ENCODE measurements at regions not wholly inside any gene's neighbourhood (a gene's known extent, or its start where the extent isn't known, plus 50 kb on each side); places are given as distances from the start of the nearest gene placed in this dataset.
A peak's percentile ranks its signal among the peaks of the same experiment; 100 is the strongest.

DNA sequence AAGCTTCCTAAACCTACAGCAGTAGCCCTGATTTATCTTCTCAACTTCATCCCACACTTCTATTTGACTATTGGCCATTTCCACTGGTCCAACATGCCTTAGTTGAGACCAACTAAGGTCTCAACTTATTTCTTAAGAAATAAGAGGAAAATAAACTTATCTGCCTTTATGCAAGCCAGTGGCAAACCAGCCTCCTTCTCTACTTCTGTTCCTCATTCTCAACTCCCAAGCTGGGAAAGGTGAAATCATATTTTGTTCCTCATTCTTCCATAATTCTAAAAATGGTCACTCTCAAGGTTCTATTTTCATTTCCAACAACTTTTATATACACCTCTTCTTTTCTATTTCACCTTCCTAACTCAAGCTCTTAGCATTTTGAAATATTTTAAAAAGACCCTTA, 149.6 kb upstream of the C9orf72 start:
- in situ Hi-C loops (cut with HindIII; ENCODE audit: low pct_ligation_motif_present, low pct_unique_long_range_greater_than_20kb, low sequenced_read_pairs): no loop called here

DNA sequence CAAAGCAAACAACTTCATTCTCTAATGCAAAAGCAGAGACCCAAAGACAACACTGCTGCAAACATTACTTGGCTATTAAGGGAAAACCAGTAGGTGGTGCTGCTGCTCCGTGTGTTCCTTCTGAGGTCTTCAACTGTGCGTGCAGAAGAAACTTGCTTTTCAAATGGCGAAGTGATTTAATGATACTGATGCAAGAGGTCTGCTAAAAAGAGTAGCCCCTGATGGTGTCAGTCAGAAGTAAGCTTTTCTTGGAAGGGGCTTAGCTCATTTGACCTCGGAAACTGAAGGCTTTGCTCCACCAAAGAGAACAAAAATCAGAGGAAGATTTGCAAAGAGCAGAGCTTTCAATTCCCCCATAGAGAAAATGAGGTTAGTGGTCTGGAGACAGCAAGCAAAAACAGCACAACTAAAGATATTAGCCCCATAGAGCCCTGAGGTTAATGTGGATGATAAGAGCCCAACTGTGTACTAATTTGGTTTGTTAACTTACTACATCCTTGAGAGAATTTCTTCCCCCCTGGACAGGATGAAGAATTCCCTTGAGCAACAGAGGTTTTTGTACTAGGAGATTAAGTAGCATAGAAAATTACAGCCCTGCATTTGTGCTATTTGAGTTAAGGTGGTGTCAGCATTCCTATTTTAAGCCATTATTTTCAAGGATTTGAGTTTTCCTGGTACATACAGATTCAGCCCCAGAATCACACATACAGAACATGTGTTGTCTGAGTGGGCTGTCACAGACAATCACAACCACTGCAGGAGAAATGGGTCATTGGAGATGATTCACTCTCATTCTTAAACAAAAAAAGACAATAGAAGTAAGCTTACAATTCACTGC, 153.2 kb upstream of the C9orf72 start:
- in situ Hi-C loops (cut with HindIII; ENCODE audit: low pct_ligation_motif_present, low pct_unique_long_range_greater_than_20kb, low sequenced_read_pairs): no loop called here

More for the DNA sequence above, 149.6 kb upstream of the C9orf72 start:
- no peak for DNase-seq

DNA sequence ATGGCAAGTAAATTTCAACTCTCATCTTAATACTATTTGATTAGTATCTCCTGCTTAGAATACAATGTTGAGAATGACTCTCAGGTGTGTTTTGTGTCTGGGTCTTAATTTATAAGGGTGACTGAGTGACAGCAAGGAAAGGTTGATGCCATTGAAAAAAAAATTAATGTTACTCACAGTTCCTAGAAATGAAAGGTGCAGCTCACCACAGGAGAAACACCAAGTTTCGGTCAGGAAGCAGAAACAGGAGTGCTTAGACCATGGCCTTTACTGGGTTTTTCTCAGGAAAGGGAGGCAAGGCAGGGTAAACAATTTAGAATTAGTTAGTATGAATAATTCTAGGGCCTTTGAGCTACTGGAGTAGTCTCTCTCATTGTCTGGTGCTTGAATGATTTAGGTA, 159.2 kb upstream of the C9orf72 start:
- in situ Hi-C loops (cut with HindIII; ENCODE audit: low pct_ligation_motif_present, low pct_unique_long_range_greater_than_20kb, low sequenced_read_pairs): no loop called here

More for the DNA sequence above, 153.2 kb upstream of the C9orf72 start:
- peak; percentile 54 for DNase-seq

DNA sequence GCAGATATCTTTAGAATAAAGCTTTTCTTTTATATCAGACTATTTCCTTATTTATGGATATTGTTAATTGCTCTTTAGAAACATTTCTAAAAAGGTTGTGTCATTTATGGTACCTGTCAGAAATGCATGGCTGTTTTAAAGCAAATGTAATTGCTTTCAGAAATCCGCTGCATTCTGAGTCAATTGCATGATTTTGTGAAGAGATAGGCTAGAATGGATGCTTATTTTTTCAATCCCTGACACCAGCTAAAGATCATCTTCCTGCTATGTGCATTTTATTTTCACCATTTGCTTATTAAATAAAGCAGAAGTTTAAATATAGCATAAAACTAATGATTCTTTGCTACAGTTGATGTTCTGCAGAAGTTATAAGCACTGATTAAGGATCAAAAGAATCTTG, 170.2 kb upstream of the C9orf72 start:
- in situ Hi-C loops (cut with HindIII; ENCODE audit: low pct_ligation_motif_present, low pct_unique_long_range_greater_than_20kb, low sequenced_read_pairs): no loop called here

More for the DNA sequence above, 159.2 kb upstream of the C9orf72 start:
- no peak for DNase-seq

DNA sequence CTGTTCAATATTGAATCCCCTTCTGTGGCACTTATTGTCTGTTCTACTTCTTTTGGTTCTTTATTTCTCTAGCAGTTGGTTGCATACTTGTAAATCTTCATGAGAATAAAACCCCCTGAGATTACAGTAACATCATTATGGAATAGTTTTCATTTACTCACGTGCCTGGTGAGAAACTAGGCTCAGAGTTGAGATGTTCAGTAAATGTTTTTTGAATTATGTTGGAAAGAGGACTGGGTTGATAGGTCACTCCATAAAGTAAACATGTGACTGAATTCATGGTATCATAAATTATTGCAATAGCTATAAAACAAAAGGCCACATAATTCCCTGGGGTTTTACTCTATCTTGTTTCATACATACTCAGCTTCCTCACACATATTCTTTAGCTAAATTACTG, 174.2 kb upstream of the C9orf72 start:
- DNase-seq: no peak
- in situ Hi-C loops (cut with HindIII; ENCODE audit: low pct_ligation_motif_present, low pct_unique_long_range_greater_than_20kb, low sequenced_read_pairs): no loop called here

More for the DNA sequence above, 170.2 kb upstream of the C9orf72 start:
- no peak for DNase-seq

DNA sequence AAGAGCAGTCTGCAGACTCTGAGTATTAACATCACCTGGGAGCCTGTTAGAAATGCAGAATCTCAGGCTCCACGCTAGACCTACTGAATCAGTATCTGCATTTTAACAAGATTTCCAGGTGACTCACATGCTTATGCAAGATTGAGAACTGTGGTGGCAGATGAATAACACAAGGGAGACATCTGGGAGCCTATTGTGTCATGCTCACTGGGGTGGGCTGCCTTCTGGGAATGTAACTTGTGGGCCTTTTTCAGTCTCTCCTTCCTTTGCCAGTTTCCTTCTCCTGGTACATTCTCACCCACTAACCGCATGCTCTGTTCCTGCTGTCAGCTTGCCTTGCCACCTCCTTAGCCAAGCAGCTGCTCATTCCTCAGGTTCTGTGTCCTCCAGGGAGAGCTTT, 176.6 kb upstream of the C9orf72 start:
- in situ Hi-C loops (cut with HindIII; ENCODE audit: low pct_ligation_motif_present, low pct_unique_long_range_greater_than_20kb, low sequenced_read_pairs): no loop called here

DNA sequence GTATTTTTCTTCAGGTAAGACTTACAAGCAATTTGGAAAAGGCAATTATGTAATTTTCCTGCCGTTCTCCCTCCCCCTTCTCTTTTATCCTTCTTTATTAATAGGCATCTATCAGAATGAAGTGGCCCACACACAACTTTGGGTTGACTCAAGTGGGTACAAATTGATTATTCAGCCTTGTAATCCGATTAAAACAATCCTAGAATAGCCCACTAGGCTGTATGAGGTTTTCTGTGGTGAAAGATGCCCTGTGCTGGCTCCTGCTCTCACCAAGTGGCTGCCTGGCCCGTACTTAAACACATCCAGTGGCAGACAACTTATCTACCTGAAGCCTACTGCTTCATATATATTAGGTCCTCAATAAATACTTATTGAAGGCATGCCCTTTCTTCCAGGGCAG, 177.3 kb upstream of the C9orf72 start:
- DNase-seq: no peak
- in situ Hi-C loops (cut with HindIII; ENCODE audit: low pct_ligation_motif_present, low pct_unique_long_range_greater_than_20kb, low sequenced_read_pairs): no loop called here

More for the DNA sequence above, 176.6 kb upstream of the C9orf72 start:
- DNase-seq: no peak

DNA sequence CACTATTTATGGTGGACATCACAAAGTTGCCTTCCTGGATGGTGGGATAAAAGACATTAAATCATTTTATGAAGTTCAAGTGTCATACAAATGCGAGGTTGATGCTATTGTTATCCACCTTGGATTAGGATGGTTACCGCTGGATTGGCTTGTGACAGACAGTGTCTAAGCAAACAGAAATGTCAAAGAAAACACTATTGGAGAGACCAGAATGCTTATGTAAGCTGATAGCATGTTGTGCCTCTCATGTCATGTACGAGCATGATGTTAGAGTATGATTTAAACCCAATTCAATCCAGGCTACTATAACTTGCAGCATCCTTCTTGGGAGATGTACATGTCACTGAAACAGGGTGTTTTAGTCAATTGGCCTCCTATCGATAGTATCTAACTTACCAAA, 178.8 kb upstream of the C9orf72 start:
- no peak for DNase-seq
- in situ Hi-C loops (cut with HindIII; ENCODE audit: low pct_ligation_motif_present, low pct_unique_long_range_greater_than_20kb, low sequenced_read_pairs): no loop called here

DNA sequence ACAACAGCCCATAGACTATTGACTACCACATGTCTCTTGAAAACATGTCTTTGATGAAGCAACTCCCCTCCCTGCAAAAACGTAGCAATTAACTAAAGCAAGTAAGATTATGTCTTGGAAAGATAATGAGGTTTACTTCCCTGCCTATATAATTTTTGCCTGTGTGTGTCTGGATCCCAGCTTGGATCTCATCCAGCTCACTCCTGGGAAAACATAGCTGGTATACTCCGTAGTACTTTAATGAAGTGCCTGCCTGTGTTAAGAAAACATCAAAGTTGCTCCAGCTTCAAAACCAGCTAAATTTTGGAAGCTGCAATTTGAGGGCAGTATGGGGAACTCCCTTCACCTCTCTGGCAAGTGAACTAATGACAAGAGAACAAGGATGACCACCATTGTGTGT, 182.6 kb upstream of the C9orf72 start:
- no peak for DNase-seq
- in situ Hi-C loops (cut with HindIII; ENCODE audit: low pct_ligation_motif_present, low pct_unique_long_range_greater_than_20kb, low sequenced_read_pairs): no loop called here

DNA sequence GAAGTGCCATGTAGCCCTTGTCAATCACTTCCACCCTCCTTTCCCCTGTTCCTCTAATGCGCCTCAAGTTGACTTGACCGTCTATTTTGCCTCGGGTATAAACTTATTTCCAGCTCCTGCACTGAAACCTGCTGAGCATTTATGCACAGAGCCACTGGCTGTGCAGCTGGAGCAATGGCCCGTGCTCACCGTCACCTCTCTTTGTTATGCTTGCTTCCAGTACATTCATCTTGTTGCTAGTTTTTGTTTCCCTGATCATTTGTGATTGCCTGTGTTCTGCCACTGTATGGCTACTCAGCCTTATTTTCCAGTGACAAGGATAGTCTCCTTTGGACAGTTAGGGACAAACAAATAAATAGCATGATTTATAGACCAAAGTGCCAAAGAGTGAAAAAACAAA, 183.1 kb upstream of the C9orf72 start:
- in situ Hi-C loops (cut with HindIII; ENCODE audit: low pct_ligation_motif_present, low pct_unique_long_range_greater_than_20kb, low sequenced_read_pairs): no loop called here
- DNase-seq: no peak

DNA sequence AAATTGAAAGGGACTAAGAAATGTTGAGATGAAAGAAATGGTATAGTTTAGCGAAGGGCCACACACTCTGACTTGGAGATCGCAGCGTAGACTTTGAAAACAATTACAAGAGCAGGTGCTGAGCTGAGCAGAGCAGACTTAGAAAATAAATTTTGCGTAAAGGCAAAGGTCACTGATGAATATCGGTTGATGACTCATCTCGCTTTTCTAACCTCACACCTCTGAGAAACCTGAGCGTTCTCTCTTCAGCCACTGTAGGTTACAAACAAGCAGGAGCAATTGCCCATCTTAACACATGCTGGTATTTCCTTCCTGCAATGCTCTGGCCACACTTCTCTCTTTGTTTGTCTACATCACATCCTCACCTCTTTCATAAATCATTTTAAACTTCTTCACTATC, 190.6 kb upstream of the C9orf72 start:
- DNase-seq: no peak
- in situ Hi-C loops (cut with HindIII; ENCODE audit: low pct_ligation_motif_present, low pct_unique_long_range_greater_than_20kb, low sequenced_read_pairs): no loop called here

DNA sequence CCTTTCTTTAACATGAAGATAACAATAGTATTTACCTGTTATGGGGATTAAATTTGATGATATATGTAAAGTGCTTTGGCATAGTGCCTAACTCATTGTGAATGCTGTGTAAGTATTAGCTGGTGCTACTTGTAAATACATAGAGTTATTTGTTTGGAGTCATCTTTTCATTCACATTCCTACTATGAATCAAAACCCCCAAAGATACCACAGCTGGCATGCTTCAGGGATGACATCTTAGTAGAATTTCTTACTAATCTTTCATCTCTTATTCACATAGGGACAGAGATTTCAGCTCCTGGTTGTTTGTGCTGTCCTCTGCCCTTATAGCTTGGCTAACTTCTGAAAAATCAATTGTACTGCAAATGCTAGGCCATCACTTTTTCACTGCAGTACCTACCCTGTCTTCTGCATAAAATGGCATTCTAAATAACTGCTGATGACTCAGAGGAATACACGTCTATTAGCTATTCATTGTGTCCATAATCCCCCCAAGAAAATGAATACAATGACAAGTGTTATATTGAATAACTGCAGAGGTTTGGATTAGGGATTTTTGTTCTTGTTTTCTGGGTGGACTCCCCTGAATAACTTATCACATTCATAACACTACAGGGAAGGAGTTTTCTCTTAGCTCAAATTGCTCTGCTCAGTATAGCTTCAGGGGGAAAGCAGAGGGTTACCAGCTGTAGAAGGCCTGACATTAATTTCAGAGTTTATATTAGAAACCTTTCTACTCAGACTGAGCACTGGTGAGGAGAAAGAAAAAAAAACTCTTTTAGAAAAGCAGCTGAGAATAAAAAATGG, 192.2 kb upstream of the C9orf72 start:
- no peak for DNase-seq
- in situ Hi-C loops (cut with HindIII; ENCODE audit: low pct_ligation_motif_present, low pct_unique_long_range_greater_than_20kb, low sequenced_read_pairs): no loop called here

DNA sequence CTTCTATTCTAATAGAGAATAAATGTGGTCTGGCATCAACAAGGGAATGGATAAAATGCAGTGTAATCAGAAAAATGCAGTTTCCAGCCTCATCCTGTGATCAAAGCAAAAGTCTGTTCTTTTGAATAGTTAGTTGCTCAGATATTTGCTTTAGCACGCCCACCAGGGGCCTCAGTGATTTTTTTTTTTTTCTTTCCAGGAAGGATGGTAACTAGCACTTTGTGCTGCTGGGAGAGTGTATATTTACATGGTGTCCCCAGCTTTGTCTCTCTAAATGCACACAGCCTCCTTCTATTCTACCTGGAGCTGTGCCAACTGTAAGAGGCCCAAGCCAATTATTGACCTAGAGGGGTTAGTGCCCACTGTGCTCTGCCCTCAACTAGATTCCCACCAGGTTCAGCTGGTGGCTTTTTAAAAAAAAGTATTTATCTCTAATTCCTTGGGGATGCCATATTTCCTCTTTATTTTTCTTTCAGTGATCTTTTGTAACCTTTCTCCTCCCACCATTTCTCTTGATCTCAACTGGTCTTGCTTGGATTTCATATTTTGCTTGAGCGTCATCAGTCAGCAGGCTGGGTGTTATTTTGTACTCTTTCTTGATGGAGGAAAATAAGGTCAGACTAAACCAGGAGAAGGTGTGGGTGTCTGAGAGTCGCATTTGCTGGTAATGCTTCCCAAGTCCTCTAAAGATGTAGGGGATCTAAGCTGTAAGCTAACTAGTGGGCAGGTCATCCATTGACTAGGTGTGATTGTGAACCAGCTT, 193.0 kb upstream of the C9orf72 start:
- in situ Hi-C loops (cut with HindIII; ENCODE audit: low pct_ligation_motif_present, low pct_unique_long_range_greater_than_20kb, low sequenced_read_pairs): no loop called here
- no peak for DNase-seq

DNA sequence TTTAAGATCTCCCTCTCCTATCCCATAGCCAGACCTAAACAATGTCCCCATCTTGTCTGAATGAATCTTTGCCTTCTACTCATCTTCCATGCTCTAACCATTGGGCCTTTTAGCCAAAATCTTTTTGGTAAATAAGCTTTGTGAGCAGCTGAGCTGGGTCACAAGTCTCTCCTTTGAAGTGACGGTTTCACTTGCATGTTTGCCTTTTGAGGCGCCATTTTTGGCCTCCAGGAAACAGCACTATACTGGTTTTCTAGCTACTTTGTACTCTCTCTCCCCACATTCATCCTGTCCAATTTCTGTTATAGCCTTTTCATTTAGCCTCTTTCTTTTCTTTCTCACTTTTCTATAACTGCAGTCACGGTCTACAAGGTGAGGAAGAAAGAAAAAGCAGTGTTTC, 195.5 kb upstream of the C9orf72 start:
- no peak for DNase-seq
- in situ Hi-C loops (cut with HindIII; ENCODE audit: low pct_ligation_motif_present, low pct_unique_long_range_greater_than_20kb, low sequenced_read_pairs): no loop called here

DNA sequence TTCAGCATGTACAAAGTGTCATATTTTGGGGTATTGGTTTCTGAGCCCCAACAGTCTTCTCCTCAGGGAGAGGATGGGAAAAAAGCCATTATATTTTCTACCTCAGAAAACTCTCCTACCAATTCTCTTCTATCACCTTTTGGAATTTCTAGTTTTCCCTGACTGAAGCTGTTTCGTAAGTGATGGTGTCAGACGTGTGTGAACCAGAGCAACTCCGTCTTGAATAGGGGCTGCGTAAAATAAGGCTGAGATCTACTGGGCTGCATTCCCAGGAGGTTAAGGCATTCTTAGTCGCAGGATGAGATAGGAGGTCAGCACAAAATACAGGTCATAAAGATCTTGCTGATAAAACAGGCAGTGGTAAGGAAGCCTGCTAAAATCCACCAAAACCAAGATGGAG, 197.3 kb upstream of the C9orf72 start:
- in situ Hi-C loops (cut with HindIII; ENCODE audit: low pct_ligation_motif_present, low pct_unique_long_range_greater_than_20kb, low sequenced_read_pairs): no loop called here
- DNase-seq: no peak

DNA sequence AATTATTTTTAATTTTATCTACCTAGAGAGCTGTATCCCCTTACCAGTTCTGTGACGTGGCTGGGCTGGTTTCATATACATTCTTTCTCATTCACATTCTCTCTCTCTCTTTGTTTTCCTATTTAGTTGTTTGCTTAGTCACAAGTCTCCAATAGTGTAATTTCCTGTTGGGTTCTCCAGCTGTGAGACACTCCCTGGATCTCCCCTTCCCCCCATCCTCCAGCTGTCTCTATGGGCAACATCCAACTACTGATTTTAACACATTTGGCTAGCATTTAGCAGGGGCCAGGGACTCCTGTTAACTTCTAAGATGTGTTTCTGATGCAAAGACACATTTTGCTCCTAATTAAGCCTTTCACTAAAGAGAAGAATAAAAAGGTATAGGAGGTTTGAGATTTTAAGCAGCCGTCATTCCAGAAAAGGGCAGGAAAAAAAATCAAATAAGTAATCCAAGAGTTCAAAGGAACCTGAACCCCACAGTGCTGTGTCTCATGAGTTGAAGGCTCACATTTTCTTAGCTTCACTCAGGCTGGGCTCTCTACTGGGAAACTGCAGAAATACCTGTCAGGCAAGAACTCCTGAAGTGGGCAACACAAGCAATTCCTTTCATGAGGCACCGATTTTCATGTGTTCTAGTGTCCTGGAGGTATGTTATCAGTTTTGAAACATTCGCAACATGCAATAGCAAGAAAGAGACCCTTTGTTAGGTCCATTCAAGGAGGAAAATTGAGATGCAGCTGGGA, 198.7 kb upstream of the C9orf72 start:
- no peak for DNase-seq
- in situ Hi-C loops (cut with HindIII; ENCODE audit: low pct_ligation_motif_present, low pct_unique_long_range_greater_than_20kb, low sequenced_read_pairs): no loop called here

DNA sequence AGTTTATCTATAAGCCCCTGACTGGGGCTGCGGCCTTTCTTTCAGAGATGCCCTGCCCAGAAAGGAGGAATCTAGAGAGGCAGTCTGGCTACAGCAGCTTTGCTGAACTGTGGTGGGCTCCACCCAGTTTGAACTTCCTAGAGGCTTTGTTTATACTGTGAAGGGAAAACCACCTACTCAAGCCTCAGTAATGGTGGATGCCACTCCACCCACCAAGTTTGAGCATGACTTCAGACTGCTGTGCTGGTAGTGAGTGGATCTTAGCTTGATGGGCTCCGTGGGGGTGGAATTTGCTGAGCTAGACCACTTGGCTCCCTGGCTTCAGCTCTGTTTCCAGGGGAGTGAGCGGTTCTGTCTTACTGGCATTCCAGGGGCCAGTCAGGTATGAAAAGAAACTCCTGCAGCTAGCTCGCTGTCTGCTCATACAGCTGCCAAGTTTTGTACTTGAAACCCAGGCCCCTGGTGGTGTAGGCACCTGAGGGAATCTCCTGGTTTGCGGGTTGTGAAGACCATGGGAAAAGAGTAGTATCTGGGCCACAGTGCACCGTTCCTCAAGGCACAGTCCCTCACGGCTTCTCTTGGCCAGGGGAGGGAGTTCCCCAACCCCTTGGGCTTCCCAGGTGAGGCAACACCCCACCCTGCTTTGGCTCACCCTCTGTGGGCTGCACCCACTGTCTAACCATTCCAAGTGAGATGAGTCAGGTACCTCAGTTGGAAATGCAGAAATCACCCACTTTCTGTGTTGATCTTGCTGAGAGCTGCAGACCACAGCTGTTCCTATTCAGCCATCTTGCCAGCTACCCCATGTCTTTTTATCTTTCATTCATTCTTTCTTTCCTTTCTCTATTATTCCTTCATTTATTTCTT, 211.8 kb upstream of the C9orf72 start:
- no peak for DNase-seq
- in situ Hi-C loops (cut with HindIII; ENCODE audit: low pct_ligation_motif_present, low pct_unique_long_range_greater_than_20kb, low sequenced_read_pairs): no loop called here

DNA sequence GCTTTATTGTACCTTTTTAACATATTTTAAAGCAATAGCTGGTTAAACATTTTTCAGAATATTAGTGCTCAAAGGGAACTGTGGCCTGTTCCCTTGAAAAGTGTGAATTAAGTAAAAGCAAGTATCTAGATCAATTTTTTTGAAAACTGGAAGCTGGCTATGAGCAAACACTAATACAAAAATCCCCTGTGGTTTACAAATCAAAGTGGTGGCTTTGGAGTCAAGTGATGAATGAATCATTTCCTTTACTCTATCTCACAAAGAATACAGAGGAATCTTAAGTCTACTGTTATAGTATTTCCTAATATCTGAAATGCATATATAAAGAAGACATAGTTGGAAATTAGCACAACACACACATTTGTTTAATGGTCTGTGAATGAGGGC, 212.4 kb upstream of the C9orf72 start:
- peak; percentile 19 for DNase-seq
- in situ Hi-C loops (cut with HindIII; ENCODE audit: low pct_ligation_motif_present, low pct_unique_long_range_greater_than_20kb, low sequenced_read_pairs): no loop called here

Measured in ACHN (cell line).